HG03159 (cell line): ENCODE measurements at regions not wholly inside any gene's neighbourhood (a gene's known extent, or its start where the extent isn't known, plus 50 kb on each side); places are given as distances from the start of the nearest gene placed in this dataset.
"Not testable (repeated sequence)": the region's sequence is repeated elsewhere in the genome, so short reads cannot be mapped to it uniquely, and the experiment has no call there.

Experiments
- ATAC-seq: cut with Tn5 transposase; IDR thresholded peaks from one replicate; pipeline ENCODE4 v1.9.1; 2021; ENCODE audit warnings: mild to moderate bottlenecking, moderate library complexity; ENCODE audit not compliant: unreplicated experiment

- peak; percentile 57 for ATAC-seq
Measured at GRCh38 chr9:81083854-81084512, 605.4 kb downstream of the TLE1 start.

DNA sequence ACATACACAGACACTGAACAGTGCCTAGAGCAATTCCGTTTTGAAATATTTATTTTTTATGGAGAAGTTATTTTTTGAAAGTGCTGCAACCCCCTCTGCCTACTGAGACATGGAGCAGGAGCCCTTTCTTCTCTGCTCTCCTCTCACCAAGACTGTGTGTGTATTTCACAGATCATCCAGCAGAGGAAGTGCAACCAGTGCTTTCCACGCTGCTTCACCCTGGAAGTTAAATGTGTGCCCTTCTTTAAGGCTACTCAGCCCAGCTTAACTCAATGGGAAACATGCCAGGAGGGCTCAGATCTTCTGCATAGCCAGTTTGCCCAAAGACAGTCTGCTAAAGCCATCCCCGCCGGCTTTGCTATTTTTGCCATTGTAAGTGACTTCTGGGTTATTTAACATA lies 606.3 kb downstream of the TLE1 start:
- ATAC-seq, result no peak

DNA sequence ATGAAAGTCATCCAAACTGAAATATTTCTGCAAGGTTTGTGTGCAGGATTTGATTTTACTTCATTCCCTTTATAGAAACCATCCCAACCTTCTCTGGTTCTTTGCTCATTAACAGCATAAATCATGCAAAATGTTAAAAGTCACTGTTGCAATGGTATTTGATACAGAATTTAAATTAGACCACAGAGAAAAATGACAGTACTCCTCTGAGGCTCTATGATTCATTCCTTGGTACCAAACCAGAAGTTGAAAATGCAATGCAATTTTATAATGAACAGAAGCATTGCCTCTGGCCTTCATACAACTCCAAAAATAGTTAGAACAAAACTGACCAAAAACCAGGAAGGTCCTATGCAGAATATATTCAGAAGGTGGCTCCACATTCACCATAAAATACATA lies 607.1 kb downstream of the TLE1 start:
- no peak for ATAC-seq

GRCh38 chr9:81080900-81081299 lies 608.4 kb downstream of the TLE1 start:
- no peak for ATAC-seq

GRCh38 chr9:81080185-81080584 lies 609.2 kb downstream of the TLE1 start:
- ATAC-seq, result no peak

DNA sequence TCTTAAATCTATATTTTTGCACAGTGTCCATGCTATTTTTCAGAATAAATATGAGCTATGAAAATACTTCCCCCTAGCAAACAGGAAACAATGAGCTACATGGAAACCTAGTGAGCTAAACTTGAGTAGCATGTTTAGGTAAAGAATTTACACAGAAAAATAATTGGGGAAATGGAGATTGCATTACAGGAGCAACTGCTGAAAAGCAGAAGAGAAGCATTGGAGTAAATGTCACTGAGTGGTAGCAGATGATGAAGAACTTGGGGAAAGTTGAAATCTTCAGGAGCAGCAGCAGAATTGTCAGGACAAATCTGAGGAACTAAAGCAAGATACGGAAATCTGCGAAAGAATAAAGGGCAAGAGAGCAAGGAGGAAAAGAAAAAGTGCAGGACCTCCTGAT lies 610.3 kb downstream of the TLE1 start:
- no peak for ATAC-seq

GRCh38 chr9:81078555-81078954 lies 610.8 kb downstream of the TLE1 start:
- ATAC-seq, result no peak

- ATAC-seq, result peak; percentile 64
Measured at GRCh38 chr9:81077572-81077971, 611.8 kb downstream of the TLE1 start.

DNA sequence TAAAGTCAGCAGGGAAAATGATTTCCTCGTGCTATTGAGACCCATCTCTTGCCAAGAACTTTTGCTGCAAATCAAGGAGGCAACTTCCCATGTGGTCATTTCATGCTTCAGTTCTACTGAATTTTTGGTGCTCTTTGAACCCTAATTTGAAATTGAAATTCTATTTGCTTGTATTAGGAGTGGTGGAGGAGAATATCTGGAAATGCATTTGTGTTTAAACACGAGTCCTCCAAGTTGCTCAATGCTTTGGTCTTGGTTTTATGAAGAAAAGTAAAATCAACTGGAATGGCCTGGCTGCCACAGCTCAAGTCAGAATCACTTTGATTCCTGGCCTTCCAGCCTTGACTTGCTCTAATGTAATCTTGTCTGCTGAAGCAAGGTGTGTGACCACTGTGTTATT lies 613.2 kb downstream of the TLE1 start:
- no peak for ATAC-seq

DNA sequence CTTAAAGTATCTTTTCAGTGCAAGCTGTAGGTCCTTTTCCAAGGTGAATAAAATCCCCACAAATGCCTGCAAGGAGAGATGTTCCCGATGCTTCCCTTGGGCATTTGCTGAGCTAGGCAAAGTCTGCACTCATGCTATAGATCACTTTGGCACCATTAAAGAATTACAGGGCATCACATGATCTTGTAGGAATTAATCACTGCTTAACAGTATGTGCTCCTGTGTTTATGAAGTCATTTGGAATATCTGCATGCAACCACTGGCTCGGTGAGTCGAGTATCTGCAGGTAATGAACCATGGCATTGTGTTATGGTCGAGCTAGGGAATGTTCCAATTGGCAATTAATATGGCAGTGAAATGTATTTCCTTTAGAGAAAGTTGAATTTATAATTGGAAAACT lies 615.1 kb downstream of the TLE1 start:
- ATAC-seq, result no peak

DNA sequence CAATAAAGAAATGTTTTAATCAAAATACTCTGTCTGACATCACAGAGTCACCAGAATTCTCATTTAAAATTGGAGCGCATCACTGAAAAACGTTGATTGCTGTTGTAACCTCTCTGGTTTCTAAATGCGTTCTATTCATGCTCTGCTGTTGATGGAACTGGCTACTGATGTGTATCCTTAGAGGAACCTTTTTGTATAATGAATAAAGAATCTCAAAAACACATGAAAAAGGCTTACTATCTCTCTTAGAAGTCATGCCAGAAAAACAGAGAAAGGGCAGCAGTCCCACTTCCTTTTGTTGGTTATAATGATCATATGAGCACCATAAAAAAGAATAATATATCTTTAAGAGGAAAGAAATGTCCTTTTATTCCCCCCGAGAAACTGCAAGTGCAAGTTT lies 615.5 kb downstream of the TLE1 start:
- ATAC-seq, result no peak

DNA sequence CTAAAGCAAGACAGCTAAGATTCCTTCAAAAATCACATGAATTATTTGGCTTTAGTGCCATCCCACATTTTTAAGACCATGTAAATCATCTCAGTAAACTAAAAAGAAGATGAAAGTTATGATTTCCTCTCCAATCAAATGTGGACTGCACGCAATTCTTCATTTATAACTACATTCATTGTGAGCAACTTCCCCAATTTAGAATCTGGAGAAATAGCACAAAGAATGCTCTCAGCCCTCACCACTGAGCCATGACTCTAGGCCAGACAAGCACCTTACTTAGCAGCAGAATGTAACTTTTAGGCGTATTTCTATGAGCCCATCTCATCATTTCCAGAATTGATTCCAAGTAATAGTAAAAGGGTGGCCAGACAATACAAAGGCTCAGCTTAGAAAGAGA lies 616.6 kb downstream of the TLE1 start:
- ATAC-seq, result no peak

GRCh38 chr9:81071108-81071507 lies 618.2 kb downstream of the TLE1 start:
- ATAC-seq, result no peak

- ATAC-seq, result no peak
Measured at GRCh38 chr9:81070689-81071088, 618.7 kb downstream of the TLE1 start.

DNA sequence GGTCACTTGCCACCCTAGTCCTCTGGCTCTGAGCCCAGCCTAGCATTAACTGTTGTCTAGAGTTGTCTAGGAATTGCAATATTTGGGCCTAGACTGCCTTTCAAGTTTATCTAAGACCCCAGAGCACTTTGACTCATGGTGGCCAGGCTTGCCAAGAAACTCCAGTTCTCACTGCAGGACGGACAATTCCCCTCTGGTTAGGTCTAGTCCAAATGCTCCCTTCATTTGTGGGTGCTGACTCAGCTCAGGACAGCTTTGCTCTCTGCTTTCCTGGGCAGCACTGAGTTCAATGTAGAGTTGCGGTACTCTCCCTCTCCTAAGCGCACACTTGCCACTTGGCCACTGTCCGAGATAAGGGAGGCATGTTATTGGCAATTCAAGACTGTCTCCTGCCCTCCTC lies 619.4 kb downstream of the TLE1 start:
- ATAC-seq, result no peak

GRCh38 chr9:81069038-81069795 lies 620.1 kb downstream of the TLE1 start:
- no peak for ATAC-seq

DNA sequence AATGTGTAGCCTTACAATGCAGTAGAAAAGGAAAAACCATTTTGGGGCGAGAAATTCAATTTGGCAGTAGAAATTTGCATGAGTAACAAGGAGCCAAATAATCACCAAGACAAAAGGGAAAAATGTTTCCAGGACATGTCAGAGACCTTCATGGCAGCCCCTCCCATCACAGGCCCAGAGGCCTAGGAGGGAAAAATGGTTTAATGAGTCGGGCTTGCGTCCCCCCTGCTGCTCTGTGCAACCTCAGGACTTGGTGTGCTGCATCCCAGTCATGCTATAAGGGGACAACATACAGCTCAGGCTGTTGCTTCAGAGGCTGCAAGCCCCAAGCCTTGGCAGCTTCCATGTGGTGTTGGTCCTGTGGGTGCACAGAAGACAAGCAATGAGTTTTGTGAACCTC lies 626.4 kb downstream of the TLE1 start:
- not testable (repeated sequence) for ATAC-seq

DNA sequence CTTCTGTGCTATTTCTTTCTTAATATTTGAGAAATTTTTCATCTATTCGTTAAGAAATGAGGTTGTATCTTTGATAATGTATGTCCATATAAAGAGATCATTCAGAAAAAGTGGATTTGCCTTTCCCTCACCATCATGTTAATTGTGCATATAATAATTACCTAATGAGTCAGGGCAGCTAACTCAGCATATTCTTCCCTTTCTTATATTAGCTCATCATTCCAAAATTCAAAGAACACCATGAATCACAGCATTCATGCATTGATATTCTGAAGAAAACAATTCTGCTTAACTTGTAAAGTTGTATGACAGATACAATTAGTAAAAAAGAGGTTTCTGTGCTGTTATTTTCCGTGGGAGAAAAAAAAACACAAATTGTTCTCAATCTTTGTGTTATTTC lies 630.6 kb downstream of the TLE1 start:
- ATAC-seq, result no peak

- no peak for ATAC-seq
Measured at GRCh38 chr9:81053298-81054025, 635.9 kb downstream of the TLE1 start.

GRCh38 chr9:81052846-81053245 lies 636.5 kb downstream of the TLE1 start:
- ATAC-seq, result no peak

DNA sequence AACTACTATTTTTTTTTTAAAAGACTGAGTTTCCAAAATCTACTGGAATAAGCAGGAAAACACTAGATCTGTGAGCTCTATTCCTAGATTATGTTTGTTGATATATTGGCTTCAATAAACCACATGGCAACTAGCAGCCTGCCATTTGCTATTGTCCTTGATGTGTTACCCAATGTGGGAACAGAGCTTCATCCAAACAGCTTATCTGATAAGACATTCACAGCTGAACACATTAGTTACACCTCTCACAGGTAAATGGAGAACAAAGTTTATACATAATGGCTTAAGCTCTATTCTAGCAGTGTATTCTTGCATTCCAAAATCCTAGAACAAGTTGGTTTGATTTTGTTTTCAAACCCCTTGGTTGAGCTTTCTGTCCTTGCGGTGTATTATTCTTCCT lies 642.1 kb downstream of the TLE1 start:
- no peak for ATAC-seq

DNA sequence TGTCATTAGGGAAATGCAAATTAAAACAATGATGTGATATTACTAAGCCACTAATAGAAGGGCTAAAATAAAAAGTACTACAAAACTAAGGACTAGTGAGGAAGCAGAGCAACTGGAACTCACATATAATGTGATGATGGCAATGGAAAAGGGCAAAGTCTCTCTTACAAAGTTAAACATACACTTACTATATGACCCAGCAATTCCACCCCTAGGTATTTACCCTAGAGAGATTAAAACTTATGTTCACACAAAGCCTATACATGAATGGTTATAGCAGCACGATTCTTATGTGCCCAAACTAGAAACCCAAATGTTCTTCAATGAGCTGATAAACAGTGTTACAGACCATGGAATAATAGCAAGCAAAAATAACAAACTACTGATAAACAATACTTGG lies 643.7 kb downstream of the TLE1 start:
- no peak for ATAC-seq
